Choroid plexus epithelial cell (primary cell): ENCODE measurements at regions not wholly inside any gene's neighbourhood (a gene's known extent, or its start where the extent isn't known, plus 50 kb on each side); places are given as distances from the start of the nearest gene placed in this dataset.

Experiments used
- DNase-seq: peaks from one replicate; pipeline ENCODE4 v3.0.0-alpha.2; 2010; ENCODE audit warnings: low read depth
- H3K4me3 ChIP-seq: 2 replicates; pipeline ENCODE4 v1.5.1; 2011; ENCODE audit warnings: low read depth, mild to moderate bottlenecking, control low read depth, low read length, moderate library complexity
- TF ChIP-seq, protein P1 (sequence below): conservative IDR thresholded peaks from 2 replicates; pipeline ENCODE4 v1.5.1; 2011; ENCODE audit warnings: low read depth, mild to moderate bottlenecking, control low read depth, inconsistent platforms, low read length, moderate library complexity

DNA sequence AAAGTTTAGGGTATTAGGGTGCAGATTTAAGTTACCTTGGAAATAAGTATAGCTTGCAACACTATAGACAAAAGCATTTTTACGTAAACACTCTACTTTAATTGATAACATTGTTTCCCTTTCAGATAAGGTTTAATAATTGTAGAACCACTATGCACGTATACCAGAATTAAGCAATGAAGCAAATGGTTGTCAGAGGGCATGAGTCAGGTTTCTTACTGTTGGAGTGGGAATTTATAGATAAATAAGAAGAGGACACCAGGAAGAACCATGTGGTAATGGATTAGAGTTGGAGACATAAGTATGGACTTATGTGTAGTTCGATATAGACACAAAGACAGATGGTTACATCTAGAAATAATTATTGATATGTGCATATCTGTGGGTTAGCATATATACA lies 355.6 kb downstream of the ETV1 start:
- peak; percentile 48 for DNase-seq
- TF ChIP-seq, protein P1, sequence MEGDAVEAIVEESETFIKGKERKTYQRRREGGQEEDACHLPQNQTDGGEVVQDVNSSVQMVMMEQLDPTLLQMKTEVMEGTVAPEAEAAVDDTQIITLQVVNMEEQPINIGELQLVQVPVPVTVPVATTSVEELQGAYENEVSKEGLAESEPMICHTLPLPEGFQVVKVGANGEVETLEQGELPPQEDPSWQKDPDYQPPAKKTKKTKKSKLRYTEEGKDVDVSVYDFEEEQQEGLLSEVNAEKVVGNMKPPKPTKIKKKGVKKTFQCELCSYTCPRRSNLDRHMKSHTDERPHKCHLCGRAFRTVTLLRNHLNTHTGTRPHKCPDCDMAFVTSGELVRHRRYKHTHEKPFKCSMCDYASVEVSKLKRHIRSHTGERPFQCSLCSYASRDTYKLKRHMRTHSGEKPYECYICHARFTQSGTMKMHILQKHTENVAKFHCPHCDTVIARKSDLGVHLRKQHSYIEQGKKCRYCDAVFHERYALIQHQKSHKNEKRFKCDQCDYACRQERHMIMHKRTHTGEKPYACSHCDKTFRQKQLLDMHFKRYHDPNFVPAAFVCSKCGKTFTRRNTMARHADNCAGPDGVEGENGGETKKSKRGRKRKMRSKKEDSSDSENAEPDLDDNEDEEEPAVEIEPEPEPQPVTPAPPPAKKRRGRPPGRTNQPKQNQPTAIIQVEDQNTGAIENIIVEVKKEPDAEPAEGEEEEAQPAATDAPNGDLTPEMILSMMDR = no peak
- H3K4me3 ChIP-seq = no peak overlapping the region

DNA sequence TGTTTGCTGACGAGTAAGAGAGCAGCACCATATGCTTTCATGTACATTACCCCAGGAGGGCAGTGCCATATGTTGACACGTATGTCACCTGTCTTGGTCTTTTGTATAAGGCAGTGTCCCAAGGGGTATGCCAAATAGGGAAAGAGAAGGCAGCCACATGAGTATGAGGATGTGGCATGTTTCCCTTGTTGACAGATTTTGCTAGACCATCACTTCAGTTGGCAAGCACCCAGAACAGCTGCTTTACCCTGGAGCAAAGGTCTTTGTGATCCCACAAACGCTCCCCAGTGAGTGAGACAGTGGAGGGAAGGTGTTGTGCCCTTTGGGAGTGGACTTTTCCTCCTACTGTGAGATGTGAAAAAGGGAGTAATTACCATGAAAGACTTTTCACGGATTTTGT lies 350.1 kb downstream of the ETV1 start:
- TF ChIP-seq, protein P1 = no peak
- DNase-seq = no peak
- H3K4me3 ChIP-seq = no peak overlapping the region

DNA sequence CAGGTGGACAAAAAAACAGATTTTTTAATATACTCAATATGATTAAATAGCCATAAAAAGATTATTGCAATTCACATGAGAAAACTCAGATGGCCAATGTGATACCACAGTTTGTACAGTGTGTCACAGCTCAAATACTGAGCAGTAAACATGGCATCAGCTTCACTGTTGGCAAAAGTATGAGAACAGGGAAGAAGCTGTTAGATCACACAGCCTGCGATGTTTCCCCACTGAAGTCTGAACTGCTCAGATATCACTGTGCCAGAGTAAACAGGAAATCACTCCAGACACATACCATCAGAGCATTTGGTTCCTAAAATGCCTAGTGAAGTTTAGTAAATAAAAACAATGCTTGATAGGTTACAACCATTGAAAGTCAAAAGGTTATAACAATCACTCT lies 347.8 kb downstream of the ETV1 start:
- H3K4me3 ChIP-seq = no peak overlapping the region
- peak; percentile 78 for DNase-seq
- TF ChIP-seq, protein P1 = no peak

DNA sequence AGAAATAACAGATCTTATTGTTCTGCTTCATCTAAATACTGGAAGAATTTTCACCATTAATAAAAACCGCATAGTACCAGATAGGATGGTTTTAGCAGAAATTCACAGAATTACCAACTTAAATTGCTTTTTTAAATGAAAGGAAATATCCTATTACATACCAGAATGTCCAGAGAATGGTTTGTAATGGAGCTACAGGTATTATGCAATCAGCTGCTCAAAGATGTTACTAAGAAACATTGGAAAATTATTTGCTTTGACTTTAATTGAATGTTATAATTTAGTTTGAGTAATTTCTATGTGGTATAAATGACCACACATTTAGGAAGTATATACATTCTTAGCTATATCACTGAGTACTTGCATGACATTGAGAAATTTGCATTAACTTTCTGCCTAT lies 338.3 kb downstream of the ETV1 start:
- DNase-seq = peak; percentile 45
- no peak overlapping the region for H3K4me3 ChIP-seq
- TF ChIP-seq, protein P1 = no peak

DNA sequence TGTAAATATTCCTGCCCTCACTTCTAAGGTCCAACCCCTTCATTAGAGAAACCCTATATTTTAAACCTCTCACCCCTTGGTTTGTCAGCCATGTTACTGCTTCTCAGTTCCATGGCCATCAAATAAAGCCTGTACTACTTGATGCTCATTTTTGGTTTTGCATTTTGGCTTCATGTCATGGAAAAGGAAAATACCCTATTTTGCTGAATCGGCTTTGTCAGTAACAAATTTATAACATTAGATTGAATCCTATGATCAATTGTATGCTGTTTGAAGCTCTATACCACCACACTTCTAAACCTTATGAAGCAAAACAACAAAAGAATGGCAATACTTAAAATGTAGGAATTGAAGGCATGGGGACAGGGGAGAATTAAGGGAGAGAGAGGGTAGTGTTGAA lies 333.1 kb downstream of the ETV1 start:
- TF ChIP-seq, protein P1 = no peak
- H3K4me3 ChIP-seq = no peak overlapping the region
- no peak for DNase-seq

DNA sequence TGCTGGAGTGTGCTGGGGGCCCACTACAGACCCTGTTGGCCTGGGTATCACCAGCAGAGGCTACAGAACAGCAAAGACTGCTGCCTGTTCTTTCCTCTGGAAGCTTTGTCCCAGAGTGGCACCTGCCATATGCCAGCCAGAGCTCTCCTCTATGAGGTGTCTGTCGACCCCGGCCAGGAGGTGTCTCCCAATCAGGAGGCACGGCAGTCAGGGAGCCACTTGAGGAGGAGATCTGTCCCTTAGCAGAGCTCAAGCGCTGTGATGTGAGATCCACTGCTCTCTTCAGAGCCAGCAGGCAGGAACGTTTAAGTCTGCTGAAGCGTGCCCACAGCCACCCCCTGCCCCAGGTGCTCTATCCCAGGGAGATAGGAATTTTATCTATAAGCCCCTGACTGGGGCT lies 316.2 kb downstream of the ETV1 start:
- H3K4me3 ChIP-seq = no peak overlapping the region
- DNase-seq = no peak
- TF ChIP-seq, protein P1 = no peak

DNA sequence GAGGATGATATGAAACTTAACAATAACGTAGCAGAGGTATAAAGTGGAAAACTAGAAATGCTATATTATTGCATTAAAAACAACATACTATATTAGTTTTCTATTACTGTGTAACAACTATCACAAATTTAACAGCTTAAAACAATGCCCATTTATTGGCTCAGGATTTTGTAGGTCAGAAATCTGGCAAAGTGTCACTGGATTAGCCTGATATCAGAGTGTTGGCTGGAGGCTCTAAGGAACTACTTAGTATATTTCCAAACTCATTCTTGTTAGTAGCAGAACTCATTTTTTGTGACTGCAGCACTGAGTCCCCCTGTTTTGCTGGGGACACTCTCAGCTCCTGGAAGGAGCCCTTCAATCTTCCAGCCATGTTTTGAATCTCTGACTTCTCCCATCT lies 306.8 kb downstream of the ETV1 start:
- H3K4me3 ChIP-seq = no peak overlapping the region
- TF ChIP-seq, protein P1 = no peak
- no peak for DNase-seq
